WTC11 (cell line): ENCODE measurements at regions not wholly inside any gene's neighbourhood (a gene's known extent, or its start where the extent isn't known, plus 50 kb on each side); places are given as distances from the start of the nearest gene placed in this dataset.
"Not testable (repeated sequence)": the region's sequence is repeated elsewhere in the genome, so short reads cannot be mapped to it uniquely, and the experiment has no call there.

ENCODE experiments used
- ATF6 ChIP-seq: sonication (generic); formaldehyde crosslinking; IDR thresholded peaks from 2 replicates; pipeline ENCODE4 v1.8.1; 2023; ENCODE audit warnings: mild to moderate bottlenecking, missing genetic modification reagents
- CTCF ChIP-seq: fragments of 200-600 bp; IDR thresholded peaks from 2 replicates; pipeline ENCODE4 v1.8.0; 2022; ENCODE audit warnings: antibody characterized with exemption
- ELF4 ChIP-seq: sonication (generic); formaldehyde crosslinking; IDR thresholded peaks from 2 replicates; pipeline ENCODE4 v1.8.1; 2022; ENCODE audit warnings: low read depth, mild to moderate bottlenecking, moderate library complexity, missing genetic modification reagents
- HMGA2 ChIP-seq: fragments of 250-450 bp; sonication (Bioruptor Pico); IDR thresholded peaks from 2 replicates; pipeline ENCODE4 v1.4.0; 2021; ENCODE audit warnings: mild to moderate bottlenecking, moderate library complexity
- JUN ChIP-seq: sonication (generic); formaldehyde crosslinking; IDR thresholded peaks from 2 replicates; pipeline ENCODE4 v1.8.0; 2023; ENCODE audit warnings: mild to moderate bottlenecking, missing genetic modification reagents
- NFATC4 ChIP-seq: fragments of 250-450 bp; sonication (Bioruptor Pico); IDR thresholded peaks from 2 replicates; pipeline ENCODE4 v1.9.0; 2021; ENCODE audit warnings: mild to moderate bottlenecking
- NFE2L1 ChIP-seq: sonication (generic); formaldehyde crosslinking; IDR thresholded peaks from 2 replicates; pipeline ENCODE4 v1.8.1; 2023; ENCODE audit warnings: missing genetic modification reagents
- NR1H2 ChIP-seq: sonication (generic); formaldehyde crosslinking; IDR thresholded peaks from 2 replicates; pipeline ENCODE4 v1.9.0; 2021; ENCODE audit warnings: mild to moderate bottlenecking, moderate library complexity, missing genetic modification reagents
- SOX15 ChIP-seq: fragments of 250-450 bp; sonication (Bioruptor Pico); IDR thresholded peaks from 2 replicates; pipeline ENCODE4 v1.9.0; 2021; ENCODE audit warnings: mild to moderate bottlenecking
- SP1 ChIP-seq: sonication (generic); formaldehyde crosslinking; conservative IDR thresholded peaks from 2 replicates; pipeline ENCODE4 v1.8.1; 2022; ENCODE audit warnings: missing genetic modification reagents
- TCF7 ChIP-seq: sonication (generic); formaldehyde crosslinking; IDR thresholded peaks from 2 replicates; pipeline ENCODE4 v1.8.0; 2022; ENCODE audit warnings: mild to moderate bottlenecking, low read depth, missing genetic modification reagents, moderate library complexity
- ZBTB21 ChIP-seq: sonication (generic); formaldehyde crosslinking; IDR thresholded peaks from 2 replicates; pipeline ENCODE4 v1.8.1; 2023; ENCODE audit warnings: mild to moderate bottlenecking, missing genetic modification reagents, borderline replicate concordance
- ZNF317 ChIP-seq: sonication (generic); formaldehyde crosslinking; IDR thresholded peaks from 2 replicates; pipeline ENCODE4 v1.8.1; 2023; ENCODE audit warnings: low read depth, mild to moderate bottlenecking, moderate library complexity, missing genetic modification reagents, borderline replicate concordance

GRCh38 chr1:102210891-102211290 lies 214.2 kb upstream of the OLFM3 start:
- not testable (repeated sequence) for TF ChIP-seq CTCF; ZNF317; SP1 (CRISPR knock-in tag); ZBTB21; JUN (CRISPR knock-in tag); ATF6 (CRISPR knock-in tag); ELF4 (CRISPR knock-in tag); NFATC4; NR1H2; SOX15 (CRISPR knock-in tag); NFE2L1 (CRISPR knock-in tag); HMGA2 (CRISPR knock-in tag); TCF7
